Left hindlimb (tissue), 1 donor: ENCODE measurements at regions not wholly inside any gene's neighbourhood (a gene's known extent, or its start where the extent isn't known, plus 50 kb on each side); places are given as distances from the start of the nearest gene placed in this dataset.
"Not testable (repeated sequence)": the region's sequence is repeated elsewhere in the genome, so short reads cannot be mapped to it uniquely, and the experiment has no call there.

Source experiments
- DNase-seq: peaks from one replicate; pipeline ENCODE4 v3.0.0-alpha.2; 2018

DNA sequence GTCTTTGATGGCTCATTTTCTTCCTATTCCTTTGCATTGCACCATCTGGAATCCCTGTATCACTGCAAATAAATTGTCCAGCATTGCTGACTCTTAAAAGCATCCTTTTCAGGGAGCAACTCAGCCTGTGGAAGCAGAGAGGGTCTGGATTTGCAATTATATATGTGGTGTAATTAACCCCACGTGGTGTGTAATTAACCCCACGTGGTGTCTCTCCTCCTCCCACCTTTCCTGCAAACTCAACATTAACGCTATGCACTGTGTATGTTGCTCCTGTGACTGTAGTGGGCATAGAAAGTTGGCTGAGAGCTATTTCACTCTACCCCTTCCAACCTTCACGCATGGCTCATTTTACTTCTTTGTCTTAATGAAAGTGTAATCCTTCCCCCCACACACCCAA lies 689.0 kb upstream of the COBL start:
- no peak for DNase-seq

DNA sequence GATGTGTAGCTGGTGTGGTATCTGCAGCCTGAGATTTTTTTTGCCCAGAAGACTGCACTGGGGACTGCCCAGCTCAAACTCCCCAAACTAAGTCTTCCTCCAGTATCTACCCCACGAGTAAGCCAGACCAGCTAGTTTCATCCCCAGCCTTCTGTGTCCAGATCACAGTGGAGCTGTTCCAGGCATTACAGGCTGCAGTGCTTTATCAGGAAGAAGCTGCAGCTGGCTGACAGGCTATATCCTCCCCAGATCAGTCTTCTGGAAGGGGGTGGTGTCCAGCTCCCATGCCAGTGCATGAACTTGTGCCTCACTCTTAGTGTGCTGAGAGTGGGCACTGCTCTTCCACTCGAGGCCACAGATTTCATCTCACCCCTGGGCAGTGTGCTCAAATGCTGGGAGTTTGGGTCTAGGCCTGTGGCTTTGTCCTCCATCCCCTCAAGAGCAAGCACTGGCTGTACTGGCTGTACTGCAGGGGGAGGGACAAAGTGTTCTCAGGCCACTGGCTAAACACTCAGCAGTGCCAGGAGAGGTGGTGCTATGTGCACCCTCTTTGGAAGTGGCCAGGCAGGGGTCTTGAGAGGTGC lies 679.1 kb upstream of the COBL start:
- no peak for DNase-seq

DNA sequence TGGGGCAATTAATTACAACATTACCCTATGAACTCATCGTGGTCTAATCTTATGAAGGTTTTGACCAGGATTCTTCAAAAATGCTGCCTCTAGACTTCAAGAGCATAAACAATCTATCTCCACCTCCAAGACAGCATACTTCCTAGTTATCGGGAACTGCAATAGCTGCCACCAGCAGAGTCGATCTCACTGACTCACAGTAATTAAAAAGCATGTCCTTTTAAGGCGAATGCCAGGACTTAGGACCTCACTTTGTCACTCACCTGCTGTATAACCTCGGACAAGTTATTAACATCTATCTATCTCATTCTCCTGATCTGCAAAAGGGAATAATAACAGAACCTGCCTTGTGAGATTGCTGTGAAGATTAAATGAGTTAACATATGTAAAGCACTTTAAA lies 666.0 kb upstream of the COBL start:
- DNase-seq: no peak

DNA sequence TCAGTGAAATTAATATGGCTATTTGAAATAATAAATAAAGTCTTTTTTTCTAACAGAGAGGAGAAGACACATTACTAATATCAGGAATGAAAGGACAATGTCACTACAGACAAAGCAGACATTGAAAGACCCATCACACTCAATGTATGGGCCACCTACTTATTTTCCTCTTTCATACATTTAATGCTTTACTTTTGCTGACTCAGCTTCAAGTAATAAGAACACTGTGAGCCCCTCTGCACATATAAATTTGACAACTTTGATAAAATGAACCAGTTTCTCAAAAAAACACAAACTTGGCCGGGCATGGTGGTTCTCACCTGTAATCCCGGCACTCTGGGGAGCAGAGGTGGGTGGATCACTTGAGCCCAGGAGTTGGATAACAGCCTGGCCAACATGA lies 664.2 kb upstream of the COBL start:
- no peak for DNase-seq

DNA sequence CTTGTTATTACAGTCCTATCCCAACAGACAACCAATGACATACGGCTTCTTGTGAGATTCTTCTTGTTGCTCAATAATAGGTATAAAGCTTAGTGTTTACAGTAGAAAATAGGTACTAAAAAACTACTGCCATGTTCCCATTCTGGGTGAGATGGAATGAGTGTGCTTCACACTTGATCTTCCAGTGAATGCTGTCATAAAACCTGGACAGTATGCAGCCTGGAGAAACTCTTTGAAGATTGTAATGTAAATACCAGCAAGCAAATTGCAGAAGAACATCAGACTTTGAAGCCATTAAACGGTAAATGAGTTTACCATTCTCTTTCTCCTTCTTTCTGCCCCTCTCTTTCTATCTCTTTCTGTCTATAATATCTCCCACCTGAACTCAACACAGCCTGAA lies 663.7 kb upstream of the COBL start:
- DNase-seq: no peak

DNA sequence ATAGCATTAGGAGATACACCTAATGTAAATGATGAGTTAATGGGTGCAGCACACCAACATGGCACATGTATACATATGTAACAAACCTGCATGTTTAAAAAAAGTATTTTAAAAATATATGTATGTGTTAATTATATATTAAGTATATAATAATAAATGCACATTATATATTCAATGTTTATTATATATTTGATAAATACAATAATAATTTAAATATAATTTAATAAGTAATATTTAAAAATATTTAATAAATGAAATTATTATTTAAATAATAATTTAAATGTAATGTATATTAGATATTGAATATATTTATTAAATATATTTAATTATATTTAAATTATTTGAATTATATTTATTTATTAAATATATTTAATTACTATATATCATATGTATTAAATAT lies 661.3 kb upstream of the COBL start:
- DNase-seq: no peak

DNA sequence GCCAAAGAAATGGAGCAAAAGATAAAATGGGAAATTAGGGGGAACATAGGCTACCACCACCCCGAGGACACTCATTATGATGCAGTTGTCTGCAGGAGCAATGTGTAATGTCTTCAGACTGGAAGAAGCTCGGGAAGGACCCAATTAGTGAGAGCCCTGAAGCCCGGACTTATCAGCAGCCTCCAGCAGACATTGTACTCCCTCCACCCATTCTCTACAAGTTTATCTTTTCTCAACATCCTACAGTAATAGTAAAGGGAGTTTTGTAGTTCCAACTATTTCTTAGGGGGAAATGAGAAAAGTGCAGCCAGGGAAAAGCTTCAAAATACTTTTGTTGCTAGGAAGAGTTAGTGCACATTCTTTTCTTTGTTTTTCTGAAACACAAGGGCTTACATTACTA lies 657.3 kb upstream of the COBL start:
- DNase-seq: no peak

DNA sequence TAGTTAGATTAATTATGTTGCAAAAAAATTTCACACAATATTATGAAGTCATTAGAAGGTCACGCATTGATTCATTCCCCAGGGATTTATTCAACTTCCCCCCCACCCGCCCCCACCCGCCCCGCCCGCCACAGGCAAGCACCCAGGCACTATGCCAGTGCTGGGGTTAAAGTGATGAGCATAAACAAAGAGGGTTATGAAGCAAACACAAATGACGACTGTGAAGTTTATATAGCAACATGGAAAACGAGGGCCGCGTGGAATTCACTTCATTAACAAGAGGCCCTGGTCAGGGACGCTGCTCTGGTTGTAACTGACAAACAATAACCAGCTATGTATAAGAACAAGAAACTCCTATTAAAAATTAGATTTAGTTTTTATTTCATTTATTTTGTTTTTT lies 656.5 kb upstream of the COBL start:
- DNase-seq: no peak

DNA sequence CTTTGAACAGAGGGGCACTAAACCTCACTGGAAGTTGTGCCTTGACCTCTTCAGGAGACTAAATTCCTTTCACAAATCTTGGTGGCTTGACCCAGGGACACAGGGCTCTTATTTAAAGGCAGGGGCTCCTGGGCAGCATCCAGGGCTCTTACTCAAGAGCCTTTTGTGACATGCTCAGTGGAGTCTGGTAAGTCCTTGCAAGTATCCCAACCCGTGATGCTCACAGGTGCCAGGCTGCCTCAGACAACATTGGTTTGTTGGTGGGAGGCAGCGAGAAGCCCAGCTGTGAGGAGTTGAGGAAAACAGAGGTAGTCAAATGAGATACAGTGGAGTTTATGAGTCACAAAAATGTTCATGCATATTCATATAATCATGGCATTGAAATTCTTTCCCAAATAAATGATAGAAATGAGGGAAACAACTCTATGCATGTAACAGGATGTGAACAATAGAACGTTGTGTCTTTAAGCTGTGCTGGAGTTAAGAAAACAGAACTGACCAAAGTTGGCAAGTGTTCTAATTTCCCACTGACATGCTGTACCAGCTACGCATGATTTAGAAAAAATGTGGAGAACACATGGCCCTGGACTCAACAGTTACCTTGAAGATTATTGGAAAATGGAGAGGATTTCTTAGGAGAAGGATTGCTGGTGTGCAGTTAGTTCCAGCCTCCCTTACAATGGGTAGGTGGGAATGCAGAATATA lies 654.5 kb upstream of the COBL start:
- no peak for DNase-seq

DNA sequence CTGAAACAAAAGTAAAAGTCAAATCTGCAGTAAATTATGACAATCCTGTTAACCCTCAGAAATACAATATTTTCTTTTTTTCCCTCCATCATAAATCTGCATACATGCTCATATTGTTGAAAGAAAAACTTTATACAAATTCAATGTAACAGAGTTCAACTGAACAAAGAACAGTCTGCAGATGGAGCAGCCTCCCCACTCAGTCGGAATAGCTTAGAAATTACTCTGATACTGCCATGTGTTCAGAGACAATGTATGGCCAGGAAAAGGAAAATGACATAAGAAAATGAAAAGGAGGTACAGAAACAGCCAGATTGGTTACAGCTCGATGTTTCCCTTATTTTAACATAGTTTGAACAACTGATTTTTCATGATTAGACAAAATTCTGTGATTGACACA lies 651.9 kb upstream of the COBL start:
- no peak for DNase-seq

DNA sequence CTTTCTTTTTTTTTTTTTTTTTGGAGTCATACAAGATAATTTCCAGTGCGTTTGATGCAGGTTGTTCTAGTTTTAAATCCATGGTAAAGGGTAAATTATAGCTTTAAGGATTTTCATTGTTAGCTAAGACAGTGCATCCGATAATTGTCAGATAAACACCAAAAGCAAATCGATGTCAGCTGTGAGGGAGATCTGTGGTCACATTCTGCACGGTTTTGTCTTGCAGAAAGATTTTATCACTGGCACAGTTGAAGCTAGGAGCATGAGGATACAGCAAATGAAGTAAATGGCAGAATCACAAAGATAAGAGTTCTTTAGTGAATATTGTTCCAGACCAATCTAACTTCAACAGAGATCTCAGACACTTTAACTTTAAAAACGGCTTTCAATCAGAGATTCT lies 648.8 kb upstream of the COBL start:
- DNase-seq: no peak

DNA sequence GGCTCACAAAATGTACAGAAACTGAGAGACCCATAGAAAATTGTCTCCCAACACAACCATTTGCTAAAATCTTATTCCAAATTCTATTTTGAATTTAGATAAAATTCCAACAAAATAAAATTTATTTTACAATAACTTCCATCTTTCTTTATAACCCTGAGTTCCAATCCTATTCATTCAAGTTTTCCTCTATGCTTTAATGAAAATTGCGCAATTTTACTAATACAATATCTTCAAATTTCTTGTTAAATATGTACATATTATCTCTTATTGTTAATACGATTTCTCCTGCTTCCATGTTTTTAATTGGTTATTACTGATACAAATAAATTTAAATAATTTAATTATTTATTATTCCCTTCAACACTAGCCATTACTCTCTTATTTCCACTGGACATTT lies 645.2 kb upstream of the COBL start:
- no peak for DNase-seq

DNA sequence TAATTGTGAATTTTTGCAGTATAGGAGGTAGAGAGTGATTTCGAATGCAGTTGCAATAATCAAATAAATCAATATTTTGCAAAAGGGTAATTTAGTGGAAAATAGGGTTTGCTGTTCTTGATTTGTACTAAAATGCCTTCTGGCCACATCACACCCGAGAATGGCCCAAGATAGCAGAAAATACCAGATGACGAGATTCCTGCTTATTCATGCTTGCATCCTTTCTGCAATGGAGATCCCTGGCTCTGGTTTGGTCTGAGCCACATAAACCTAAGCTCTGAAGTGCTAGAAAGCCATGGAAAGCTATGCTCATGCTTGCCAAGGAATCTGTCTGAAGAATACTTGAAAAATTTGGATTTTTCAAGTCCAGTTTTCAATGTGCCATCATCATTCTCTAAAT lies 634.2 kb upstream of the COBL start:
- DNase-seq: no peak

DNA sequence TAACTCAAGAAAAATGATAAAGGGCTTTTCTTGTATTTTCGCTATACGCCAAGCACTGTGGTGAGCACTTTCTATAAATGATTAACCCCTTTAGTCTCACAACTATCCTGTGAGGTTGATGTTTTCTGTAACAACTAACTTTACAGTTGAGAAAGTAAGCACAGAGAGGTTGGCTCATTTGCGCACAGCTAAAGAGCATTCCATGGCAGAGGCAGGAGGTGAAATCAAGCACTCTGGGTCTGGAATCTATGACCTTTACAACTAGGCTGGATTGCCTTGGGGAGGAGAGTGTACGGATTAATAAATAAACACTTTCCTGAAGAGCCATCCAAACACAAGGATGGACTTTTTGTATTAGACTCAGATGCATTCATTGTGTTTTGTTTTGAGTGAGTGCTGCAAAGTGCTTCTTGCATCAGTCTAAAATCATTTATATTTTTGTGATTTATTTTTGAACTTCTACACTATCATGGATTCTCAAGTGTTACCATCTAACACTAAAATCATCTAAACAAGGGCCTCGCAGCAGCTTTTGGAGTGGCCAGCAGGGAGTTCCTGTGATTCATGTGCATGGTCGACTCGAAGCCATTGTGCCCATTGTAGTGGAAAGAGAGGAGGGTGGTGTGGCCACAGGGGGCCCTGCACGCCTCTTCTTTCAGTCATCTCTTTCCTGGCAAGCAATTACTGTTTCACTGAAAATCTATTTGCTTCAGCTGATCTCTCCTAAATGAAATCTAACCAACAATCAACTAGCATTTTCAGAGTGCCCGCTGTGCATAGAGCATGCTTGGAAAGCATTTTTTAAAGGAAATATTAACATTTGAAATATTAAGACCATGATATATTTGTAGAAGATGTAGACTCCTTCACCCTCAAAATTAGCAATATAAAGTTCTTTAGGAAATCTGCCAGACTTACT lies 633.4 kb upstream of the COBL start:
- DNase-seq: no peak

DNA sequence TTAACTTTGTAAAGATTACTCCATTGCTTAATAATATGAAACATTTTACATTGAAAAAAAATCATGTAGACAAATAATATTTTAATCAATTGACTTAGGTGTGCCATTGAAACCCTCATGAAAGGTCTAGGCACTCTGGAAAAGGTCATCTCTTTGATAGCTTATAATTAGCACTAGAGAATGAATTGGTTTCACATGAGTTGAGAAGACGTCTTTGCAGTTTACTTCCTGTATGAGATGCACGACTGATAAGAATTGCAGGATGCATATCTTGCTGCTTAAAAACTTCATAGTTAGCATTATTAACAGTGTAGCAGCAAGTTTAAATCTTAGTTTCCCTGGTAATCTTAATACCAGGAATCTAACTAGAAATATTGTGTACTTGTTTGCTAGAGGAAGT lies 614.2 kb upstream of the COBL start:
- no peak for DNase-seq

DNA sequence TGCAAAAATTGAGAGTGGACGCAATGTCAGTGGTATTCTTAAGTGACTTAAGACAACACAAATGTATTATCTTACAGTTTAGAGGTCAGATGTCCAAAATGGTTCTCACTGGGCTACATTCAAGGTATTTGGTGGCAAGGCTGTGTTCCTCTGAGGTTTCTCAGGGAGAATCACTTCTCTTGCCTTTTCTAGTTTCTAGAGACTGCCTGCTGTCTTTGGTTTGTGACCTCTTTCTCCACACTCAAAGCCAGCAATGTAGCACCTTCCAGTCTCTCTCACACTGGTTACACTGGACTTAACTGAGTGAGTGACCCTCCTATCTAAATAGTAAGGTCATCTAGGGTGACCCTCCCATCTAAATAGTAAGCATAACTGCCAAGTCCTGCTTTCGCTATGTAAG lies 613.2 kb upstream of the COBL start:
- DNase-seq: no peak

DNA sequence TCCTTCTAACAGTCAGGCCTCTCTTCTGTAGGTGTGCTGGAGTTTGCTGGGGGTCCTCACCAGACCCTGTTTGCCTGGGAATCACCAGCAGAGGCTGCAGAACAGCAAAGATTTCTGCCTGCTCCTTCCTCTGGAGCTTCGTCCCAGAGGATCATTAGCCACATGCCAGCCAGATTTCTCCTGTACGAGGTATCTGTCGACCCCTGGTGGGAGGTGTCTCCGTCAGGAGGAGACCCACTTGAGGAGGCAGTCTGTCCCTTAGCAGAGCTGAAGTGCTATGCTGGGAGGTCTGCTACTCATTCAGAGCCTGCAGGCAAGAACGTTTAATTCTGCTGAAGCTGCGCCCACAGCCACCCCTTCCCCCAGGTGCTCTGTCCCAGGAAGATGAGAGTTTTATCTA lies 611.1 kb upstream of the COBL start:
- no peak for DNase-seq

DNA sequence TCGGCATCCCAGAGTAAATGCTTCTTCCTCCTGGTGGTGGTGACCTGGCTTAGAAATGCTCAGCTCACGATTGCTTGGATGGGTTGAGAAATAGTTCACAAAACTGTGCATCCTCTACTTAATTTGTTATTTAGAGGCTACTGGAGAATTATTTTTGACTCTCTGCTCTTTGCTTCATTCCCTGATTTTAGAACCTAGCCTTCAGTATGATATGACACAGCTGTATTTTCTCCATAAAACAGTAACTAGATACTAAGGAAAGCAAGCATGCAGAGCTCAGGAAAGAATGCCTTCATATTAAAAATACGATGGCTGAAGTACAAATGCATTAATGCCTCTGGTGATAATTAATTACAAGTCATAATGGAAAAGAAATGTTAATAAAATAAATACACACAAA lies 602.0 kb upstream of the COBL start:
- no peak for DNase-seq

DNA sequence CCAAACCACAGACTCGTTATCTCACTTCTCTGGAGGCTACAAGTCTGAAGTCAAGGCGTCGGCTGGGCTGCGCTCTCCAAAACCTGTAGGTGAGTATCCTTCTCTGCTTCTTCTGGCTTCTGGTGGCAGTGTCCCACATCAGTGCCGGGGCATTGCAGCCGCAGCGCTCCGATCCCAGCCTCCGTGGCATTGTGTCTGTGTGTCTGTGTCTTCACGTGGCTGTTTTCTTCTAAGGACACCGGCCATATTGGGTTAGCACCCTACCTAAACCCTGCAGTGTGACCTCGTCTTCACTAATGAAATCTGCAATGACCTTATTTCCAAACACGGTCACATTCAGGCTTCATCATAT lies 584.9 kb upstream of the COBL start:
- no peak for DNase-seq

DNA sequence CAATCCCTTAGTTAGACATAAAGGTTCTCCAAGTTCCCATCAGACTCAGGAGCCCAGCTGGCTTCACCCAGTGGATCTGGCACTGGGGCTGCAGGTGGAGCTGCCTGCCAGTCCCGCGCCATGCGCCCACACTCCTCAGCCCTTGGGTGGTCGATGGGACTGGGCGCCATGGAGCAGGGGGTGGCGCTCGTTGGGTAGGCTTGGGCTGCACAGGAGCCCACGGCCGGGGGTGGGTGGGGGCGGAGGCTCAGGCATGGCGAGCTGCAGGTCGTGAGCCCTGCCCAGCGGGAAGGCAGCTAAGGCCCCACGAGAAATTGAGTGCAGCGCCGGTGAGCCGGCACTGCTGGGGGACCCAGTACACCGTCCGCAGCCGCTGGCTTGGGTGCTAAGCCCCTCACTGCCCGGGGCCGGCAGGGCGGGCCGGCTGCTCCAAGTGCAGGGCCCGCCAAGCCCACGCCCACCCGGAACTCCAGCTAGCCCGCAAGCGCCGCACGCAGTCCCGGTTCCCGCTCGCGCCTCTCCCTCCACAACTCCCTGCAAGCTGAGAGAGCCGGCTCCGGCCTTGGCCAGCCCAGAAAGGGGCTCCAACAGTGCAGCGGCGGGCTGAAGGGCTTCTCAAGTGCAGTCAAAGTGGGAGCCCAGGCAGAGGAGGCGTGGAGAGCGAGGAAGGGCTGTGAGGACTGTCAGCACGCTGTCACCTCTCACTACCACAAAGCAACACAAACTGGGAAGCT lies 584.3 kb upstream of the COBL start:
- DNase-seq: not testable (repeated sequence)

DNA sequence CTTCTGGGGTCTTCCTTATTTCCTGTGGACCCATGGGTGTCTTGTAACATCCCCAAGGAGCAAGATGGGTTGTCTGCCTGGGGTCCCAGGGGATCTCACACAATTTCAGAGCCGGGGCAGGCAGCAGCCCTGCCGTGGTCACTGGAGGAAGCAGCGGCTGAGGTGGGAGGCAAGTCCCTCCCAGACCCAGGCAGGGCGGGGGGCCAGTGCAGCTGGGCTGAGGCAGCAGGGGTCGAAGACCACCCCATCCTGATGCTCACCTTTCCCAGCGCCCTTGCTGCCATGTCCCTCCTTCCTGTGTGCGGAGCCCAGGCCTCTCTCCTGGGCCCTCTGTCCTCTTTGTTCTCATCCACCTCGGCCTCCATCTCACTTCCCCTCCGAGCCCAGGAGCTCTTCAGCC lies 583.0 kb upstream of the COBL start:
- DNase-seq: no peak

DNA sequence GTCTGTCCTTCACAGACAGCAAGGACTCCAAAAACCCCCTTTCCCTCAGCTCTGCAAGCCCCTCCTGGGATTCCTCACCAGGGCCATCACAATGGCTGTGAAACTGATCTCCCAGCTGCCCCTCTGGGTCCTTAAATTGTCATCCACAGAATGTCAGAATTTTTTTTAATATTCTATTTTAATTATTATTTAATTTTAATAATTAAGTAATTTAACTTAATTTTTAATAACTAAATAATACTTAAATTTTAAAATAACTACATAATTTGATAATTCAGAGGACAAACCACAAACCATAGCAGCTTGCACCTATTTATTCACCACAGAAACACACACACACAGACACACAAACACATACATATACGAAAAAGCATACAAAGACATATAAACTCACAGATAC lies 565.8 kb upstream of the COBL start:
- no peak for DNase-seq

DNA sequence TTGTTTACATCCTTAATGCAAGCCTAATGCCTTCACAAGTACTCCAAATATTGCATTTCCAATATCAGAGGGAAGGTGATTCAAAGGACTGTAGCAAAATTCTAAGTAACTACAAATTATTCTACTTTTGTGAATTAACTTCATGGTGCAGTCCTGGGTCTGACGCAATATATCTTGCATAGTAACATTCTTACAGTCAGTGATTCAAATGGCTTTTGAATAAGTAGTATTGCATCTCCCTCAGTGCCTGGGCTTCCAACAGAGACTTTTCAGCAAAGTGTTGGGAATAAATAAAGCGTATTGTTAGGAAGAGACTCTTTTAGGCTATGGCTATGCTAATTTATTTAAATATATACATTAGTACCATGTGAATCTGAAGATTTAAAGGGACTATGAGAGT lies 564.7 kb upstream of the COBL start:
- DNase-seq: no peak

DNA sequence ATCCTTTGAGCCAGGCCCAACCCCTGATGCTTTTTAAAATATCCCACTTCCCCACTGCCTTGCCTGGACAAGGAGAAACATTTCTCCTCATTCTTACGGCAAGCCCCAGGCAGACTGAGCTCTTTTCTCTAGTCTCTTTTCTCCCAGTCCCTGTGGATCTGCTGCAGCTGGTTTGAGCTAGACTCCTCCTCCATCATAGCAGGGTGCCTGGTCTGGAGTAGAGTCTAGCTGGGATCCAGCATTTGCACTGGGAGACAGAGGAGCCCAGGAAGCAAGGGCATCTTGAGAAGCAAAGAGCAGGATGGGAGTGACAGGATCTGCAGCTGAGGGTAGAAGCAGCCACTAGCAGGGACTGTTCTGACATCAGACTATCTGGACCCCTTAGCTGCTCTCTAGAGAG lies 562.3 kb upstream of the COBL start:
- DNase-seq: no peak
